HG03558 (cell line): ENCODE measurements at regions not wholly inside any gene's neighbourhood (a gene's known extent, or its start where the extent isn't known, plus 50 kb on each side); places are given as distances from the start of the nearest gene placed in this dataset.
"Not testable (repeated sequence)": the region's sequence is repeated elsewhere in the genome, so short reads cannot be mapped to it uniquely, and the experiment has no call there.

ENCODE experiments used
- ATAC-seq: cut with Tn5 transposase; IDR thresholded peaks from one replicate; pipeline ENCODE4 v1.9.1; 2021; ENCODE audit warnings: moderate number of reproducible peaks; ENCODE audit not compliant: unreplicated experiment; ENCODE audit errors: extremely low read depth

DNA sequence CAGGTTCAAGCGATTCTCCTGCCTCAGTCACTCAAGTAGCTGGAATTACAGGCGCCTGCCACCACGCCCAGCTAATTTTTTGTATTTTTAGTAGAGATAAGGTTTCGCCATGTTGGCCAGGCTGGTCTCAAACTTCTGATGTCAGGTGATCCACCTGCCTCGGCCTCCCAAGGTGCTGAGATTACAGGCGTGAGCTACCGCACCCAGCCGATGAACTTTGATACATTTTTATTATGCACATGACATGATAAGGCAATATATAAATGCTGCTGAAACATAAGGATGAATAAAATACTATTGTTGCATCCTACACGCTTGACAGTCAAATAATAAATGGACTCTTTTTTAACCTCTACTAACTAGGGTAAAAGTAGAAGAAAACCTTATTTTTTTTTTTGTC, 1380.4 kb upstream of the SLC39A10 start:
- ATAC-seq: not testable (repeated sequence)

DNA sequence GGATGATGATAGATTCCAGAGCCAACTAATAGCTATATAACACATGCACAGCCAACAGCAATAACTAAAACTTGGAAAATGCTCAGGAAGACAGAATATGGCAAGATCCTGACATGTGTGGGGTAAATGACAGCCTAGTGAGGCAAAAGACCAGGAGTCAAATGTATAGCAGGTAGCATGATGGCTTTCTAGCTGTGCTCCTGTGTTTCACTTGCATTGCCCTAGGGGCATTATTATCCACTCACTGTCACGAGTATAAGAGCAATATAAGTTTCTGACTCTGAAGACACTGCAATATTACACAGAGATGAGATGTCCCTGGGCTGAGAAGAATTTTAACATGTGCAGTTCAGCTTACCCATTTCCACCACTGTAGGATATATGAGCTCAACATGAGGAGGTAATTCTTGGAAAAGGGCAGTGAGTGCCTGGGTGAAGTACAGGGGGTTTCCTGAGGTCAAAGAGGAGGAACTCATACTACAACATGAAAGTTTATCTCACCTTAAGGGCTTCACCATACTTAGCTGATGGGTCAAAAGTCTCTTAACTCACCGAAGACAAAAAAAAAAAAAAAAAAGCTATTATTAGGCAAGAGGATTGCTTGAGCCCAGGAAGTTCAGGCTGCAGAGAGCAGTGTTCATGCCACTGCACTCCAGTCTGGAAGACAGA, 1385.6 kb upstream of the SLC39A10 start:
- no peak for ATAC-seq

DNA sequence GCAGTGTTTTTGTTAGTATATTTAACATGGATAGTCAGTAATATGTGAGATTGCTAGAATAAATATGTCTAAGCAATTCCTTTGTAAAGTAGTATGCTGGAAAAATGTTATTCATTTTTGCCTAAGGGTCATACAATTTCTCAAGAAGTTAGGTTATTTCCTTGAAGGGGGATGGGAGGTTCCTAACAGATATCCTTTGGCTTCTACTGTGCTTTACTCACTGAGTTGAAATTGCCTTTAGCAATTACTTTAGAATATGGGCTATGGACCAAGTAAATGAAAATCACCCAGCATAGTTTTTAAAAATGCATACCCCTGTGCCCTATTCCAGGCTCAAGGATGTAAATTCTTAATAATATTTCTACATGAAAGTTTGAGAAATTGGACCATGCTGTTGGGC, 1386.4 kb upstream of the SLC39A10 start:
- no peak for ATAC-seq

DNA sequence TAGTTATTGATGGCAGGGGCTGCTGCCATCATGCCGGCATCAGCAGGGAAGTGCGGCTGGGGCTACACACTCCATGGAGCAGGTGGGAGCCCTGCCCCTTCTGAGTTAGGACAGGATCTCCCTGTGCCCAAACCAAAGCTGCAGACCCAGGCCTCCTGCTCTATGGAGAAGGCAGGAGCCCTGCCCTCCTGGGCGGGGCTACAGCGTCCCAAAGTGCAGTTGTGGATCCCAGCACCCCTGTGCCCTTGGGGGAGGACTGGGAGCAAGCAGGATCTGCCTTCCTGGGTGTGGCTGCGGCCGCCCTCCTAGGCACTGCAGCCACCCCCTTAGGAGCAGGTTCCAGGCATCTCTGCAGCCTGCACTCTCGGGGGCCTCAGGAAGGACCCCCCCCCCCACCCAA, 1392.4 kb upstream of the SLC39A10 start:
- no peak for ATAC-seq

DNA sequence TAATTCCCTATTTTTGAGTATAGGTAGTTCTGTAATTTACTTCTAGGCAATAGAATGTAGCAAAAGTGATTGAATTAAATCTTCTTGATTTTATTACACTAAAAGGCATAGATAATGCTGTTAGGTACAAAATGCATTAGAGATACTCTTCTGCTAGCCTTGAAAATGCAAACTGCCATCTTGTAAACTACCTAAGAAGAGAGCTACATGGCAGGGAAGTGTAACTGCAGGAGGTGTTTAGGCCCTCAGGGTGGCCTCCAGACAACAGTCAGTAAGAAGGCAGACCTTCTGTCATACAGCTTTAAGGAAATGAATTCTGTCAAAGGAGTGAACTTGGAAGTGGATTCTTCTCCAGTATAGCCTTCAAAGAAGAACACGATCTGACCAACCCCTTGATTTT, 1396.8 kb upstream of the SLC39A10 start:
- no peak for ATAC-seq

DNA sequence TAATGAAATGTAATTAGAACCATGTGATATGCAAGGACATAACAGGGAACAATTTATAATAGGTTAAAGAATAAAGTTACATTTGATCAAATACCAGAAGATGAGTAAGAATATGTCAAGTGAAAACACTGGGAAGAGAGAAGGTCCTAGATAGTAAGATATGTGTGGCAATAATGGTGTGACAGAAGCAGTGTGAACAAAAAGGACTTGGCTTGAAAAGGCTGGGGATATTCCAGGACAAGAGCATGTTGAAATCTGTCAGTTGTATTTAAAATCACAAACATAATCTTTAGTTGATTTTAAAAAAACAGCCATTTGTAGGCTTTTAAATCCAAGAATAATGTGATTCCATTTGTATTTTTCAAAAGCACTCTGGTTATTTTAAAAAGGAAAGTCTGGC, 1399.9 kb upstream of the SLC39A10 start:
- no peak for ATAC-seq

DNA sequence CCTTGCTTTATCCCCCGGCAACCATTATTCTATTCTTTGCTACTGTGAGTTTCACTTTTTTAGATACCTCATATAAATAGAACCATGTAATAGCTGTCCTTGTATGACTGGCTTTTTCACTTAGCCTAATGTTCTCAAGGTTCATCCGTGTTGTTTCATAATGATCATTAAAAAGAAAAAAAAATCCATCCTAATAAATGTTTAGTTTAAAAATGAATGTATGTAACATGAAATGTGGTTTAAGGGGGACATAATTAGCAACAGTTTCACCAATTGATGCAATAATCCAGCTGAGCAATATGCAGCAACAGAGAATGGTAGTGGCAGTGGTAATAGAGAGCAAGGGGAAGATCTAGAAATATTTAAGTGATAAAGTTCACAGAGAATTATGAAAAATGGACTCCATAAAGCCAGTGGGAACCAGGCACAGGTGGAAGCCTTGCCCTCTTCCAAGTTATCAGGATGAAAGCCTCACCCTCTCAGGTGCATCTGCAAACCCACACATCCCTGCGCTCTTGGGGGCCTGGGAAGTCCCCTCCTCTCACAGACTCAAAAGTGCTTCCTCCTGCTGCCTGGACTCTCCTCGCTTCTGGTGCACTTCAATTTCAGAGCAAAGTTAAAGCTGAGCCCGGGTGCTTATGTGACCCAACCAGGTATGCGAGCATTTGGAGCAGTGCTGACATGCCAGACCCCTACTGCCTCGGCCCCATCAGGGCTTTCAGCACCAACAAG, 1403.3 kb upstream of the SLC39A10 start:
- ATAC-seq: no peak

DNA sequence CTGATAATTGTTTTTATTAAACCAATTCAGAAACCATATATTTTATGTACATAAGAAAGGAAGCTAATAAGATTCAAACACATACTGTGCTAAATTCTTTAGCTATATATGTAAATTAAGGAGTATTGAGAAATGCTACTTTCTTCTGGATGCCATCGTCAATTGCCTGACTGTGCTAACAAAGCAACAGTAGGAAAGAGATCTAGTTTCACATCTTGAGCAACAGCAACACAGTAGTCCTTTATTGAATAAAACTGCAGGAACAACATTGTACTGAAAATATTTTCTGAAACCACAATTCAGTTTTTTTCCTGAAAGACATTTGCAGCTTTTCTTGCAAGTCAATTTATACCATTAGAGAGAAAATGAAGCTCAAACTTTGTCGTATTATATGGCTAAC, 1404.9 kb upstream of the SLC39A10 start:
- ATAC-seq: no peak

DNA sequence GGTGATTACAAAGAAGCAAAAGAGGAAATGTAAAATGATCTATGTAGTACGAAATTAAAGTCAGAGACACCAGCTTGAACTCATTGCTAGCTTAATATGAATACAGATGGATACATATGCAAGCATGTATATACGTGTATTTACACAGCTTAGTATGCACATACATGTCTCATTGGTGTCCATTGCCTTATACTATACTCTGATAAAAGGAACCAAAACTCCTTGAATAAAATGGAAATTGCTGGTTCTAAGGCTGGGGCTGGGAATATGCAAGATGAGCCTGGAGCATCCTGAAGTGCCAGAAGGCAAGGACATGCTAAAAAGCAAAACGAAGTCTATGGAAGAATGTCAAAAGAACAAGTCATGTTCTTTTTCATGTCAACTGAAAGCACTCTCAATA, 1424.4 kb upstream of the SLC39A10 start:
- ATAC-seq: no peak

DNA sequence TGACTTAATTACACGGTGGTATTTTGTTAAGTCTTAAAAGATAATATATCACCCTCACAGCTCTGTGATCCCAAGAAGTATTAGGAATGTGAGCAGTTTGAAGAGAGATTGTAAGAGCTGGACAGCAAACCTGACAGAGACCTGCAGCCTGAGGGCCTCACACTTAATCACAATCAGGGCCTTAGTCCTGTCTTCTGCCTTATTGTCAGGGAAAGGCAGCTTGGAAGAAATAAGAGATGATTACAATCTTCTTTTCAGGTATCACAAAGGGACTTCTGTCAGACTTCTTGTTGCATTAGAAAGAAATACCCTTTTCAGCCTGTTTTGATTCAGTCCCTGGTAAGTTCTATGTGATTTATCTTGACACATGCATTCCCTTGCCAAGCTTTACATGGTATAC, 1433.8 kb upstream of the SLC39A10 start:
- no peak for ATAC-seq

DNA sequence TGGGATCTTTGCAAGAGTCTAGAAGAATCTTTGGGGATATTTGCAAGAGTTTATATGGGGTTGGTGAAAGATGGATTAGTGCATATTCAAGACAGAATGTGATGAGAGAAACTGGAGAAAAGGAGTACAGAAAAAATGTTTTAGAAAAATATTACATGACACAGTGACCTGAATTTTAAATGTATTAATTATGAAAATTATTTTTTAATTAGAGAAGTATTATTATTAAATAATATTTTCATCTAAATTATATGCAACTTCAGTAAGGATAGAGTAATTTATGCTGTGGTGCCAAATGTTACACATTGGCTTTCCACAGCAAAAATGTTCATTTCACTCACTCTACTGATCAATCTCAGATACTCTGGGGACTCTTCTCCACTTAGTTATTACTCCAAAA, 1442.8 kb upstream of the SLC39A10 start:
- no peak for ATAC-seq

DNA sequence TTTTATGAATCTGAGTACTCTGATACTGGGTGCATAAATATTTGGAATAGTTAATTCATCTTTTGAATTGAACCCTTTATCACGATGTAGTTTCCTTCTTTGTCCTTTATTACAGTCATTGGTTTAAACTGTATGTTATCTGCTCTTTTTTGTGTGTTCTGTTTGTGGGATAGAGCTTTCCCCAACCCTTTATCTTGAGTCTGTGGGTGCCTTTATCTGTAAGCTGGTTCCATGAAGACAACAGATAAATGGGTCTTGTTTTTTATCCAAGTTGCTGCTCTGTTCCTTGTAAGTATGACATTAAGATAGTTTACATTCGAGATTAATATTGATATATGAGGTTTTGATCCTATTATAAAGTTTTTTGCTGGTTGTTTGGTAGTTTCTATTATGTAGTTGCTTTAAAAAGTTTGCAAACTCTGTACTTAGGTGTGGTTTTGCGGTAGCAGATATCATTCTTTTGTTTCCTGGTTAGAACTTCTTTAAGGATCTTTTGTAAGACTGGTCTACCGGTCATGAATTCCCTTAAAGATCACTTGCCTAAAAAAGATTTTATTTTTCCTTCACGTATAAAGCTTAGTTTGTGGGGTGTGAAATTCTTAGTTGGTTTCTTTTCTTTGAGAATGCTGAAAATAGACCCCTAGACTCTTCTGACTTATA, 1451.3 kb upstream of the SLC39A10 start:
- no peak for ATAC-seq

DNA sequence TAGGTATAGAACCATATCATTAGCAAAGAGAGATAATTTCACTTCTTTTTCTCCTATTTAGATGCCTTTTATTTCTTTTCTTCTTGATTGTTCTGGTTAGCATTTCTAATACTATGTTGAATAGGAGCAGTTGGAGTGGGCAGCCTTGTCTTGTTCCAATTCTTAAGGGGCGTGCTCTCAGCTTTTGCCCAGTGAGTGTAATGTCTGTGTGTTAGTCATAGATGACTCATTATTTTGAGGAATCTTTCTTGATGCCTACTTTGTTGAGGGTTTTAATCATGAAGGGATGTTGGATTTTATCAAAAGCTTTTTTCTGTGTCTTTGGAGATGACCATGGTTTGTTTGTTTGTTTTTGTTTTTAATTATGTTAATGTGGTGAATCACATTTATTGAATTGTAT, 1453.1 kb upstream of the SLC39A10 start:
- ATAC-seq: no peak

DNA sequence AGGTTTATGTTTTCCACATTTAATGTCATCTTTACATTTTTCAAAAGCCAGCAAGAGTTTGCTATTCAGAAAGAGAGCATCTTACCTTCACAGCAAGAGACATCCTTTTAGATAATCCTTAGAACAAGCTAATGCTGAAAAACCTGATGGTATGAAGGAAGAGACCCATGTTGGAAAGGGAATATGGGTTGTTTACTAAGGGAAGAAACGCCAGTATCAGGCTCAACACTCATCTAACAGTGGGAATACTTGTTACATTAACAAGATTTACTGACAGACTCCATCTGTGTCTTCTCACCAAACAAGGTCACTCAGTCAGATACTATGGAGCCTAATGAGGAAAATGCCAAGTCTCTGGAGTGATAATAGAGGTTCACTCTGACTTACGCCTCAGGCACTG, 1474.1 kb upstream of the SLC39A10 start:
- ATAC-seq: no peak

DNA sequence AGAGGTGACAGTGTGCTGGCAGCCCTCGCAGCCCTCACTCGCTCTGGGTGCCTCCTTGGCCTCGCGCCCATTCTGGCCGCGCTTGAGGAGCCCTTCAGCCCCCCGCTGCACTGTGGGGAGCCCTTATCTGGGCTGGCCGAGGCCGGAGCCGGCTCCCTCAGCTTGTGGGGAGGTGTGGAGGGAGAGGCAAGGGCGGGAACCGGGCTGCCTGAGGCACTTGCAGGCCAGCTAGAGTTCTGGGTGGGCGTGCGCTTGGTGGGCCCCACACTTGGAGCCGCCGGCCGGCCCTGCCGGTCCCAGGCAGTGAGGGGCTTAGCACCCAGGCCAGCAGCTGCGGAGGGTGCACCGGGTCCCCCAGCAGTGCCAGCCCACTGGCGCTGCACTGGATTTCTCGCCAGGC, 1480.9 kb upstream of the SLC39A10 start:
- ATAC-seq: no peak

DNA sequence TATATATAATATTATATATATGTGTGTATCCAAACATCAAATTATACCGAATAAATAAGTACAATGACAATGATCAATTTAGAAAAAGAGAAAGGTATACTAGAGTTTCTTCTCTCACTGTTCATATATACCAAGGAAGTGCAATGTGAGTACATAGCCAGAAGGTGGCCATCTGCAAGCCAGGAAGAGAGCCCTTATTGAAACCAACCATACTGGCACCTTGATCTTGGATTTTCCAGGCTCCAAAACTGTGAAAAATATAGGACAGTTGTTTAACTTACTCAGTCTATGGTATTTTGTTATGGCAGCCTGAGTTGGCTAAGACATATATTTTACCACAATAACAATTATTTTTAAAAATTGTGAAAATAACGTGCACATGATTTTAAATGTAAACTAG, 1490.2 kb upstream of the SLC39A10 start:
- ATAC-seq: peak; percentile 84

DNA sequence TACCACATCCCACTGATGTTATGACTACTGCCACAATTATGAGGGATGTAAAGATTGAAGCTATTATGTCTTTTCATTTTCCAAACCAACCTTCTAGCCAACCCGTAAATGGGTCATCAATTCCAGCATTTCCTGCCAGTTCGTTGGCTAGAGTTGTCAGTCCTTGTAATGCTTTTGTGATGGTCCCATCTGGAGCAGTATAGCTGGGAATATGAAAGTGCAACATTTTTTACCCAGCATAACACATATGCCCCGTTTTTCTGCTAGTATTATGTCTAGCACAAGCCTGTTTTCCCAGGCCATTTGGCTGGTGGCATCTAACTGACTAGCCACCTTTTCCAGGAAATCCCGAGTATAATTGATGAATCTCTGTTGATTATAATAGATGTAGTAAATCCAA, 1501.6 kb upstream of the SLC39A10 start:
- ATAC-seq: no peak

DNA sequence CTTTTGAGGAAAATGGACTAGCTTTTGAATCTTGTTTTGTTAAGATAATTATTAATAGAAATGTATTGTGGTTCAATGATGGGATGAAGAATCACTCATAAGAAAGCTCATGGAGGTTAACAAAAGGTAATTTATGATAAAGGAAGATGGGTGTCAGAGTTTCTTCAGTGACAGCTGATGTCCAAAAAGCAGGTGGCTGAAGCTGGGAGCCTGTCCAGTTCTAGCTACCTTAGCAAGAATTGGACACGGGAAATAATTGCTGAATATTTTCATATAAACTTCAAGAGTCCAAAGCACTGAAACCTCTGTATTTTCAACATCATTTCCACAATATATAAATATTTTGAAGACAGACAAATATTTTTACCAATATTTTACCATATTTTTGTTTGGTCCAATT, 1505.8 kb upstream of the SLC39A10 start:
- ATAC-seq: no peak

DNA sequence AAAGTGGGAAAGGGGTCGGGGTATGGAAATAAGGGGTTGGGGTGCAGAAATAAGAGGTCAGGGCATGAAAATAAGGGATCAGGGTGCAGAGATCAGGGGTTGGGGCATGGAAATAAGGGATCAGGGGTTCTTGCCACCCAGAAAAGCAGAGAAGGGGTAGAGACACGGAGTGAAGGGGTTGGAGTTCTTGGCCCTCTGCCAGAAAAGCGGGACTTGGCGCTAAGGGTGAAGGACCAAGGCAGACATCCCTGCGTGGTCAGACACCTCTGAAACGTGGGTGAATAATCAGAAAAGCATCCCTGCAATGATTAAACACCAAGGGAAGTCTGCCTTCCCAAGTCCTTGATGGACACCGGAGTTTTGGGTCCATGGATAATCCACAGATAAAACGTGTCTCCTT, 1521.6 kb upstream of the SLC39A10 start:
- ATAC-seq: no peak

DNA sequence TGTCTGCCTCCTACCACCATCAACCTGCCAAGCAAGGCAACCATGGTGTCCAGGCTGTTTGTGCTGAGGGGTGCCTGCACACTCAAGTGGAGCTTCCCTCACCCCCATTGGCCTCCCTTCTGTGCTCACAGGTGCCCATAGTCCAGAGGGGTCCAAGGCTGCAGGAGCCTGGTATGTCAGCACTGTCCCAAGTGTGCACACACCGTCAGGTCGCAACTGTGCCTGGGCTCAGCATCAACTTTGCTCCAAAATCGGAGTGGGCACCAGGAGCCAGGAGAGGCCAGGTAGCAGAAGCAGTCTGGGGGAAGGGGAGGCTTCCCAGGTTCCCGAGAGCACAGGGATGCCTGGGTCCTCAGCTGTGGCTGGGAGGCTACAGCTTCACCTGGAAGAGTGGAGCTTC, 1528.2 kb upstream of the SLC39A10 start:
- ATAC-seq: no peak

DNA sequence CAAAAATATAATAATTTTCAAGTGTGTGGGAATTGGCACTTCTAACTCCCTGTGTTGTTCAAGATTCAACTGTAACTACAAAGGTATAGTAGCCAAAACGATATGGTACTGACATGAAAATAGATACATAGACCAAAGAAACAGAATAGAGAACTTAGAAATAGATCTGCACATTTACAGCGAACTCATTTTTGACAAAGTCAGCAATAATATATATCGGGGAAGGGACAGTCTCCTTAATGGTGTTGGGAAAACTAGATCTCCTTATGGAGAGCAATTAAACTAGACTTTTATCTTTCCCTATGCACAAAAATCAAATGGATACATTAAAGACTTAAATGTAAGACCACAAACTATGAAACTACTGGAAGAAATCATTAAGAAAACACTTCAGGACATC, 1530.6 kb upstream of the SLC39A10 start:
- ATAC-seq: no peak

DNA sequence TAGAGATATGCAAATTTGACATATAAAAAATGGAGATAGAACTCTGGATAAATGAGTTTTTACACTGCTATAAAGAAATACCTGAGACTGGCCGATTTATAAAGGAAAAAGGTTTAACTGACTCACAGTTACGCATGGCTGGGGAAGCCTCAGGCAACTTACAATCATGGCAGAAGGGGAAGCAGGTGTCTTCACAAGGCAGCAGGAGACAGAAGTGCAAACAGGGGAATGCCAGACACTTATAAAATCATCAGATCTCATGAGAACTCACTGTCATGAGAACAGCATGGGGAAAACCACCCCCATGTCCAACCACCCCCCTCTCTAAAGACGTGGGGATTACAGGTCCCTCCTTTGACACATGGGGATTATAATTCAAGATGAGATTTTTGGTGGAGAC, 1540.2 kb upstream of the SLC39A10 start:
- ATAC-seq: no peak
